HCT116 (cell line): ENCODE measurements at regions not wholly inside any gene's neighbourhood (a gene's known extent, or its start where the extent isn't known, plus 50 kb on each side); places are given as distances from the start of the nearest gene placed in this dataset.

ENCODE experiments used
- CTCF ChIP-seq, 3 experiments: fragments of 200-600 bp in 1 of 3; sonication (generic) in 1 of 3; IDR thresholded peaks in 2 of 3; conservative IDR thresholded peaks in 1 of 3; 2 replicates each; pipeline ENCODE4 v1.5.1; 2012 to 2017; ENCODE audit warnings: low read depth in 2 of 3, low read length in 2 of 3, antibody characterized with exemption in 1 of 3, borderline replicate concordance in 1 of 3, control low read depth in 1 of 3, mild to moderate bottlenecking in 1 of 3, mixed read lengths in 1 of 3, mixed run types in 1 of 3, moderate library complexity in 1 of 3; ENCODE audit not compliant: insufficient read depth in 1 of 3
- EZH2 ChIP-seq: fragments of 200-600 bp; sonication (generic); IDR thresholded peaks from 2 replicates; pipeline ENCODE4 v1.6.1; 2017; ENCODE audit warnings: antibody characterized with exemption, mixed run types
- POLR2A ChIP-seq: IDR thresholded peaks from 2 replicates; pipeline ENCODE4 v1.7.0; 2011; ENCODE audit warnings: borderline replicate concordance; ENCODE audit not compliant: insufficient read depth, insufficient read length; ENCODE audit errors: extremely low read depth
- TF ChIP-seq, protein P1 (sequence below): IDR thresholded peaks from 2 replicates; pipeline ENCODE4 v1.6.1; 2012

- TF ChIP-seq CTCF (IDR thresholded peaks at IDR 0.05 in 2 of 3, conservative IDR thresholded peaks at IDR 0.05 in 1 of 3; ENCODE audit: borderline replicate concordance in 1 of 3, insufficient read depth in 1 of 3, low read depth in 2 of 3, low read length in 2 of 3) (no peak), EZH2 (no peak), POLR2A (no peak)
- TF ChIP-seq, protein P1, sequence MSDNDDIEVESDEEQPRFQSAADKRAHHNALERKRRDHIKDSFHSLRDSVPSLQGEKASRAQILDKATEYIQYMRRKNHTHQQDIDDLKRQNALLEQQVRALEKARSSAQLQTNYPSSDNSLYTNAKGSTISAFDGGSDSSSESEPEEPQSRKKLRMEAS, result no peak
Observed at GRCh38 chr16:86844695-86845094, 266.3 kb downstream of the FOXL1 start.
